HG03280 (cell line): ENCODE measurements at regions not wholly inside any gene's neighbourhood (a gene's known extent, or its start where the extent isn't known, plus 50 kb on each side); places are given as distances from the start of the nearest gene placed in this dataset.

ENCODE experiments used
- ATAC-seq: cut with Tn5 transposase; IDR thresholded peaks from one replicate; pipeline ENCODE4 v1.9.1; 2021; ENCODE audit warnings: mild to moderate bottlenecking, moderate library complexity; ENCODE audit not compliant: unreplicated experiment

DNA sequence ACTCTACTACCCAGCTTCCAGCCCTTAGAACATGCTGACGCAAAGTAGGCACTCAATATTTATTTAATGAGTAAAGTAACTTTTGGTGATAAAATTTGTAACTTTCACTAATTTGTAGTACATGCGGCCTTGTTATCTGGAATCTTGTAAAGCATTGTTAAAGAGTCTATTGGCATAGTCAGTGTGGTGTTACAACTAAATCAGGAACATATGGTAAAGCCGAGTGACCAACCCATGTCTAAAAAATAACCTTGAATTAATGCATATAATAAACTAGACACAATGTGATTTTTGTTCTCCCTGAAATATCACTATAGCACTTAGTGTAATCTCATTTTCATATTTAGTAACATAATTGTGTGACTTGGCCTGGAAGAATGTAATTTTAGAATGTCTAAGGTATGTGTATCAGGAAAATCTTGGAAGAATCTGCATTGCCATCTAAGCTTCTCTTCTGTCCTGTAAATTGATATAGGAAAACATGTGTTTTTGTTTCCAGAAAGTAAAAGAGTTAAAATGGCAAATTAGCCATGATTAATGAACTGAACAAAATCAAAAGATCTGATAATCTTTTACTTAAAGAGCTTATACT lies 256.7 kb upstream of the GNAI1 start:
- no peak for ATAC-seq

DNA sequence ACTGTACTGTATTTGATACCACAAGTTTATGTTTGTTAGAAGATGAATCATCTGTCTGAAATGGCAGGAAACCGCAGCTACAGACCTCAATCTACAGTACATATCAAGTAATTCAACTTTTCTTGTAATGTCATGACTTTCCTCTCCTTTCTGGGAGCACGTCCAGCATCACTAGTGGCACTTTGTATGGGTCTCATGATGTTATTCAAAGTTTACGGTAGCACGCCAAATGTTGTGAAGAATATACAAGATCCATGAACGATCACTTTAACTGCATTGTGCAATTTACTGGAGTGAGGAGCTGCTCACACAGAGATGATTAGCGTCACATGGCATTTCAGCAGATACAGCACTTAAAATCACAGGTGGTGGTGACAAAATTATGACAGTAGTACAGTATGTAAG lies 257.8 kb upstream of the GNAI1 start:
- ATAC-seq, result no peak

DNA sequence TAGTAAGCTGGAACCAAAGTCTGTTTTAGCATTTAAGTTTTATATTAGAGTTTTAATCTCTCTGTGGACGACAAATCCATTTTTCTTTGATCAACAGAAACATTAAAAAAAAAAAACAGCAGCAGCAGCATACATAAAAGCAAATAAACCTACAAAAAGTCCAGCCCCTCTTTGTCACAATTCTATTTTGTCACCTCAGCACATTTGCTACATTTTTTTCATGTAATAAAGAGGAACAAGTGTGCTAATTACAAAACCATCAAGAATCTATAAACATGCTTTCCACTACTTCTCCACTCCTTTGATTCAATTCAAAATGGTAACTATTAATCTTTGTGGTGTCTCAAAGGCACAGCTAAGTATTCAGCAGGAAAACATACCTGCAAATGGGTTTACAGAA lies 259.8 kb upstream of the GNAI1 start:
- ATAC-seq, result no peak

DNA sequence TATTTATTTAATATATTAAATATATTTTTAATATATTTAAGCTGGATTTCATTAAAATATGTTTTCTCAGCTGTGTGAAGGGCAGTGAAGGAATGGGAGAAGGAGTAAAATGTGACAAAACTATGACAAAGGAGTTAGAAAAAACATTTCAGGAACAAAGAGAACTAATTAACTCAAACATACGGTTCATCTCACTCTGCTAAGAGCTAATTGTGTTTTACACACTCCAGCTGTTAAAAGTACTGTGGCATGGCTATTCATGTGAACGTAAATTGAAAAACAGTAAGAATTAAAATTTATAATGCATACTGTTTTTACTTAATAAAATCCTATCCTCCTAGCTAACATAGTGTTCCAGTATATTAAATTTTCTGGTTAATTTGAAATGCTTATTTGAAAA lies 262.5 kb upstream of the GNAI1 start:
- ATAC-seq, result no peak

DNA sequence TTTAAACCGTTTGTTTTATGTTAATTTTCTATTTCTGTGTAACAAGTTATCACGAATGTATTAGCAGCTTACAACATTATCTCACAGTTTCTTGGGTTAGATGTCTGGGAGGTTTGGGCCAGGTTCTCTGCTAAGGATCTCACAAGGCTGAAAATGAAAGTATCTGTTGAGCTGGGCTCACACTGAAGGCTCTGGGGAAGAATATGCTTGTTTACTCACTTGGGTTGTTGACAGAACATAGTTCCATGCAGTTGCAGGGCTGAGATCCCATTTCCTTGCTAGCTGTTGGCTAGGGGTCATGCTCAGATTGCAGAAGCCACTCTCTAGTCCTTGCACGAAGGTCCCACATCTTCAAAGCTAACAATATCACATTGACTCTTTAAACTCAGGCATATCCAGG lies 266.6 kb upstream of the GNAI1 start:
- ATAC-seq, result no peak

DNA sequence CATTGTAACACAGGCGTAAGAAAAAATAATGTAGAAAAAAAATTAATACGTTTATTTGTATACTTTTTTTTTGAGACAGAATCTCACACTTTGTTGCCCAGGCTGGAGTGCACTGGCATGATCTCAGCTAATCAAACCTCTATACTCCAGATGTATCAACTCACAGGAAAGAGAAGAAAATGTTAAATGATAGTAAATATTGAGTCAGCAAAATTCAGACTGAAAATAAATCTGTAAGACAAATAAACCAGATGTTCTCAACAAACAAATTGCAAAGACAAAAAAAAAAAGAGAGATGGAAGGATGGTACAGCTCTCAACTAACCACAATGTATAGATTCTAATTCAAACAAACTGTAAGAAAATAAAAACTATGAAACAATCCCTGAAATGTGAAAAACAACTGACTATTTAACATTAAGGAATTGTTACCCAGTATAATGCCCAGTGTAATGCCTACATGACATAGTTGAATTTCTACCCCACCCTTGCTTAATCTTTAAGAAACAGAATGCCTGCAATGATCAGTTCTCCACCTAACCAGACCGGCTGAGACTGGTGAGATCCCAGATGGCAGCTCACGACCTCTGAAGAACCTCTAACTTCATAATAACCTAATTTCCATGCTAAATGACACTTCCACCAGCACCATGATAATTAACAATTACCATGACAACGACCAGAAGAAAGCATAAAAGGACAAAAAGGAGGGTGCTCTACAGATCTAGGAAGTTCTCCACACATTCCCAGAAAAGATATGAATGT lies 272.0 kb upstream of the GNAI1 start:
- ATAC-seq, result no peak

DNA sequence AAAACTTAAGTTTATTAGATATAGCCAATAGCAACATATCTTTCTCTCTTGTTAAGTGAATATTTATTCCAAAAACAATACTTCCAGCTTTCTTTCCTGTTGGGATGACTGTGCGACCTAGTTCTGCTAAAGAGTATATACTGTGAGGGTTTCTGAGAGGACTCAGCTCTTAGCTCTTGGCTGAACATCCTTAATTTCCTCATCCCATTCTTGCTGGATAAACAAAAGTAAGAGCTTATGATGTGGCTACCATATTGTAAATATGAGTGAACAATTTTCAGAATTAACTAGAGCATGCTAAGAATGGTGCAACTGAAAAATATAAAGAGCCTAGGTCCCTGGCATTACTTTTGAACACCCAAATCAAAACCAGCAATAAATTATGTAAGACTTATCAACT lies 279.5 kb upstream of the GNAI1 start:
- no peak for ATAC-seq

DNA sequence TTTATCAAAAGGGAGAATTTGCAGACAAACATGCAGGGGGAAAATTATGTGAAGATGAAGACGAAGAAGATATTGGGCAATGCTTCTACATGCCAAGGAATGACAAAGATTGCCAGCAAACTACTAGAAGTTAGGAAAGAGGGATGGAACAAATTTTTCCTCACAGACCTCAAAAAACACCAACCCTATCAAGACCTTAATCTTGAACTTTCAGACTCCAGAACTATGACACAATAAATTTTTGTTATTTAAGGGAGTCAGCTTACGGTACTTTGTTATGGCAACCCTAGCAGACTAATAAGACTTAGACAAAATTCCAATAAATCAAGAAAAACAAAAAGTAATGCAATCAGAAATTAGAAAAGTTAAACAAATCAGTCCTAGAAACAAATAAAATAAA lies 280.0 kb upstream of the GNAI1 start:
- no peak for ATAC-seq

DNA sequence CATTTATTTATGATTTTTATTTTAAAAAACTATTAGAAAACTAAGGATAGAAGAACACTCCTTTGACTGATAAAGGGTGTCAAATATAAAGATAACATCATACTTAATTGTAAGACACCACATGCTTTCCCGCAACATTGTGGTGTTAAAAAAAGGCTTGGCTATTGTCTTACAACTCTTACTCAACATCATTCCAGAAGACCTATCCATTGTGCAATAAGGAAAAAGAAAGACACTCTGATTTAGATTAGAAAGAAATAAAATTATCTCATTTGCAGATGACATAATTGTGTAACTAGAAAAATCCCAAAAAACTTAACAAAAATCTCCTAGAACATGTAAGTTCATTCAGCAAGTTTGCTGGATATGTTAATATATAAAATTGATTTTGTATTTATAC lies 296.7 kb upstream of the GNAI1 start:
- no peak for ATAC-seq

DNA sequence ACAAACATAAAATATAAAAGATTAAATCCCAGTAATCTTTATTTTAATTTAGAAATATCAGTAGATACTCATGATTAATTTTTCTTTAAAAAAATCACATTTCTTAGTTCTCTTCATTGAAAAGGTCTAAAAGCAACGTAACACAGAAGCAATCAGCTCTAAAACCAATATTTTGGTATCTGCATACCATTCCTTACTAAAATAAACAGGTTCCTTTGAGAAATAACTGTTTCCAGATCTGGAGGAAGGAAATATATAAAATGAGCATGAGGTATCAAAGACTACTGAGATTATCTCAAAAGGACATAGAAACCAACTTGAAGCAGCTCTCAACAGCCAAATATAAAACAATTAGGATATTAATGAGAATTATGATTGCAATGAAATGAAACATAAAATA lies 301.0 kb upstream of the GNAI1 start:
- no peak for ATAC-seq

DNA sequence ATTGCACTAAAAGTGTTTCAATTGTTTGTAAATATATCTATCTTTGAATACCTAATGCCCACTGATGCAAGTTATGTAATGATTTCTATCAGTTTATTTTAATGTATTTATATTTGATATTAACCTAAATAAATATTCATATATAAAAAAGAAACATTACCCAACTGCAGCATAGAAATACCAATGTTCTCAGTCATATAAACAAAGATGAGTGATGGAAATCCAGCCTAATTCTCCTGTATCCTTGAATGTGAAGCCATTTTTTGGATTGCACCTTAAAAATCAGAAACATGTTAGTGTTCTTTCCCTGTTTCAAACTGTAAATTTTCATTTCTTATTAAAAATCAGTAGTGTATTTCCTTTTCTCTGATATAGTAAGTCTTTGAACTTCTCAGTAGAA lies 305.8 kb upstream of the GNAI1 start:
- no peak for ATAC-seq

DNA sequence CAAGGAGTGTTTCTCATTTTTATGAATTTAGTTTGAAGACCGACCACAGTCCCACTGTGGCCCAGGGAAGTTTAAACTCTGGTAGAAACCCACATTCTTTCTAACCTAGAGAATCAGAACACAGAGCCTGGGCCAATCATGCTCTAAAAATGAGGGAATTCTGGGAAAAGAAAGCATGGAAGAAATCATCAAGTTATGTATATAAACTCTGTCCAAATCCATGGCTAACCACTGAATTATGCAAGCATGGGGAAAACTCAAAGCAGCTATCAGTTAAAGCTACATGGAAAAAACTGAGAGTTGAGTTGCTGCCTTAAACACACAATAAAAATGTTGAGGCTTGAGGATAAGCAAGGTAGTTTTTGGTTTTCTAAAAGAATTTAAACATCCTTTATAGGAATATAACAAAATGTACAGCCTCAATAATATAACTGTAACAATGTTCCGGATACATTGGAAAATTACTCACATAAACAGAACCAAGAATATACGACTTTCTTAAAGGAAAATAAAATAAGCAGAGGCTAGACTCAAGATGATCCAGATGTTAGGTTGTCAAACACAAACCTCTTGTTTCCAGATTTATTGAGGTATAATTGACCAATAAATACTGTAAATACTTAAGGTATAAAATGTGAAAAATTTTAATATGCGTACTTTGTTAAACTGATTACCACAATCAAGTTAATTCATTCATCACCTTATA lies 311.2 kb upstream of the GNAI1 start:
- ATAC-seq, result no peak

DNA sequence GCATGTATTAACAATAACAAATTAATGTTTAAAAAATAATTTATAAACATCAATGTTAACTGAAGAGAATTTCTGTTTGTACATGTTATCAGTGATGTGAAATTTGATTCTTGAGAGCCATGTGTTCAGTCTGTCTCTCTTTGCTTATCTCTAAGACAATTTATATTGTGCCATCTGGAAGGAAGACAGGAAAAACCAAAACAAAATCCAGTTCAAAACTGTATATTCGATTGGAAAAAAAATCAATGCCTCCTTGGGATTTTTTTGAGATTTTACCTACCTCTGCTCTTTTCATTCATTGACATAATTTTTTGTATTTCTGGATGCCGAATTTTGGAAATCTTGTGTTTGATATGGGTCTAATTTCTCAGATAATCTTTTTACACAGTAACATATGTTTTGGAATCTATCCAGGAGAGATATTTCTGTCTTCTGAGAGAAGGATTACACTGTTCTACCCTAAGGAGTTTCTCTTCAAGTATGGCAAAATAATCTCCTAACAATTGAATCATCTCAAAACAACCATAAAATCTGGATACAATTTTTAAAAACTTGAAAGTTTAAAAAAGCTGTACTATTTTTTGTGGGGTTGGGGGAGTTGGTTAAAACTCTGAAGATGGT lies 311.9 kb upstream of the GNAI1 start:
- ATAC-seq, result no peak

DNA sequence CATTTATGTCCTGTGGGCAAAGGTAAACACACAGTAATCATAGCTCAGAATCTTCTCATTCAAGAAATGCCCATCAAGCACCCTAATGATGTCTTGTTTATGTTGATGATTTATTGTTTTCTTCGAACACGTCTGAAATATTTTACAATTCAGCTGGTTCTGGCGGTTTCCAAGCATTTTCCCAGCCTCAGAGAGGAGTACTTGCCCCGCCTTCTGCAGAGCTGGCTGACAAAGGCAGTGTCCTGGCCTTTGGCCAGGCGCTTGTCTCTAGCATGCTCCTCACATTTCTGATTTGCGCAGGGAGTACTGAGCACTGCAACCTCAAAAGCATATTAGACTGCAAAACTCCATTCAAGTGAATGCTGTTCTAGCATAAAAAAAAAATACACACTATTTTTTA lies 314.2 kb upstream of the GNAI1 start:
- no peak for ATAC-seq

DNA sequence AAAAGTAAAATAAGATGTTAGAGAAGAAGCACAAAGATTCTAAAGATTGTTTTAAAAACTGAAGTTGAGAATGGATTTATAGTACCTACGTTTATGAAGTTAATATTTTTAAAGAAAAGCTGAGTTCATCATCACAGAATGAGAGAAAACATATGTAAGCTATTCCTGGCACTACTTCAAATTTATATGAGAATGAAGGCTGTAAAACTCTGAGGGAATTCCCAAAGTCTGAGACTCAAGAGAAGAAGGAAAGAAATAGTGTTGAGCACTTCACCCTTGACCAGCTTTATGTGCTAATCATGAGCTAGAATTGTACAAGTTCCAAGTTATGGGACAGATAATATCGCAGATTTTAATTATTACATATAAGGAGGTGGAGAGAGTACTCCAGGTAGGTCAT lies 323.7 kb upstream of the GNAI1 start:
- ATAC-seq, result no peak

DNA sequence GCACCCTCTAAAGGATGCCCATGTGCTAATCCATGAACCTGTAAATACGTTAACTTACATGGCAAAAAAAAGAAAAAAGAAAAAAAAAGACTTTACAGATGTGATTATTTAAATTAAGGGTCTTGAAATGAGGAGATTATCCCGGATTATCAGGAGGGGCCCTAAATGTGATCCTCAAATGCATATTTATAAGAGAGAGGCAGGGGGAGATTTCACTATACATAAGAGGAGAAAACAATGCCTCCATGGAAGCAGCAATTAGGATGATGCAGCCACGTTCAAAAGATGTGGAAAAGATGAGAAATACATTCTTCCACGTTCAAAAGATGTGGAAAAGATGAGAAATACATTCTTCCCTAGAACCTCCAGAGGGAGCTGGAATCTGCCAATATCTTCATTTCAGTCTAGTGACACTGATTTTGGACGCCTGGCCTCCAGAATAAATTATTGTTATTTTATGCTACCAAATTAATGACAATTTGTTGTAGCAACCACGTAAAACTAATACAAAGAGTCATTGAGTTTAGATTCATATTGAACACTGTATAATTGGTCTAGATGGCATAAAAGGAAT lies 328.4 kb upstream of the GNAI1 start:
- ATAC-seq, result no peak

DNA sequence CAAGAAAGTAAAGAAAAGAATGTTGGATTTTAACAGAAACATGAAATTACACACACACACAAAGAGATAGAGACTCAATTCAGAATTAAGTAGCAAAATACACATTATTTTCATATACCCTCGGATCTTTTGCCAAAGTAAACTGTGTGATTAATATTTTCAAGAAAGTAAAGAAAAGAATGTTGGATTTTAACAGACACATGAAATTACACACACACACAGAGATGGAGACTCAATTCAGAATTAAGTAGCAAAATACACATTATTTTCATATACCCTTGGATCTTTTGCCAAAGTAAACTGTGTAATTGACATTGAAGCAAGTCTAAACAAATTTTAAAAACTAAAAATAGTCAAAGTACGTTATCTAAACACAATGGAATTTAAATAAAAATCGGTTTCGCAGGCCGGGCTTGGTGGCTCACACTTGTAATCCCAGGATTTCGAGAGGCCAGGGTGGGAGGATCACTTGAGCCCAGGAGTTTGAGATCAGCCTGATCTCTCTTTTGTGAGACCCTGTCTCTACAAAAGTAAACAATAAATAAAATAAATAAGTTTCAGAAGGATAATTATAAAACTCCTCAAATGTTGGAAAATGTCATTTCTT lies 337.3 kb upstream of the MAGI2 start:
- ATAC-seq, result no peak

DNA sequence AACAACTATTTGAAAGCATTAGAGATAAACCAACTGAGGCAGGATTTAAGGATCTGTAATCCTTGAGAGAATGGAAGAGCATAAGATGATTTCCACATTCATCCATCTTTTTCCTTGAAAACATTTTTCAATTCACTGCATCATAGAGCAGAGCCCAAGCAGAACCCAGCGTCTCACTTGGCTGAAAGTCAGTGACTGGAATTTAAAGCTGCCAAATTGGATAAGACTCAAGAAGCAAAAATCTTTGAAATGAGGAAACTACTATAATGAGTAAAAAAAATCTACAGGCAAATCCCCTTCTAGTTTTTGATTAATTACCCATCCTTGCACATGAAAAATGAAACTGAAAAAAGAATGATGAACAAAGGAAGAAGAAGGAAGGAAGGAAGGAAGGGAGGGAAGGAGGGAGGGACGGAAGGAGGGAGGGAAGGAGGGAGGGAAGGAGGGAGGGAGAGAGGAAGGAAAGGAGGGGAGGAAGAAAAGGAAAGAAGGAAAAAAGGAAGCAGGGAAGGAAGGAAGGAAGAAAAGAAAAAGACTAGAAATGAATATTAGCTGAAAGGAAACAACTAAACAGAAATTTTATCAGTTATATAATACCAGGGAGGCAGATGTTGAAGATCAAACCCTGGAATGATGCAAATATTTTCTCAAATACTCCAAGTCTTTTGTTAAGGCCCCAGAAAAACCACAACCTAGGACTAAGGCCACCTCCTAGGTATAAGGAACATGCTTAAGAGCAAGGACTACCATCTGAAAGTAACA lies 336.3 kb upstream of the MAGI2 start:
- ATAC-seq, result no peak

DNA sequence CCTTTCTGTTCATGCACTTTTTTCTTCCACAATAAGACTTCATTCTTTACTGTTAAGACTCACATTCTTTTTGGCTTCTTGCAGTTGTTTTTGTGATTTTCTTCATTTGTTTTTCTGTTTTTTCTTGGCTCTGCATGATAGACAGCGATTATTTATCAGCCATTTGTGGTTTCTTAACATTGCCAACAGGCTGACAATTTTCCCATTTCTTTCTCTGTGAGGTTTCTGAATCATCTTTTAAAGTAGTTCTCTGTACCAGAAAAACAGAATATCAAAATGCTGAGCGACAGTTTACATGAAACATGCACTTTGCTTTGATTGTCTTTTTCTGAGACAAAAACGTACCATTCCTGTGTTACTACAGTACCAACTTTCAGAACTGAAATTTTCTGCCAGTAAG lies 334.2 kb upstream of the MAGI2 start:
- no peak for ATAC-seq

DNA sequence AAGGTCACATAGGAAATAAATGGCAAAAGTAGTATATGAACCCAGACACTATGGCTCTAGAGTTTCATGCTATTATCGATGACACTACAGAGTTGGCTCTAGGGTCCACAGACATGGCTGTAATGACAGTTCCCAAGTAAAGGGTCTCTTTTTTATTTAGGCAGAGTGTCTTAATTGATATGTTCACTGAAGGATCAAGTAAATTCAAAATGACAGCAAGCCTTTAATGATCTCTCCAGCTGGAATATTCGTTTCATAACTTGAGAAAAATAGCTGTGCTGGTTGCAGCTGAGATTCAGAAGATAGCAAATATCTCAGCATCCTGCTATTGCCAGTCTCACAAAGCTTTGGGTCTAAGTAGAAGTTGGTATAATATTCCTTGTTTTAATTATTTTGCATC lies 333.6 kb upstream of the MAGI2 start:
- no peak for ATAC-seq
